ENCODE measurements at regions not wholly inside any gene's neighbourhood (a gene's known extent, or its start where the extent isn't known, plus 50 kb on each side); places are given as distances from the start of the nearest gene placed in this dataset.

DNA sequence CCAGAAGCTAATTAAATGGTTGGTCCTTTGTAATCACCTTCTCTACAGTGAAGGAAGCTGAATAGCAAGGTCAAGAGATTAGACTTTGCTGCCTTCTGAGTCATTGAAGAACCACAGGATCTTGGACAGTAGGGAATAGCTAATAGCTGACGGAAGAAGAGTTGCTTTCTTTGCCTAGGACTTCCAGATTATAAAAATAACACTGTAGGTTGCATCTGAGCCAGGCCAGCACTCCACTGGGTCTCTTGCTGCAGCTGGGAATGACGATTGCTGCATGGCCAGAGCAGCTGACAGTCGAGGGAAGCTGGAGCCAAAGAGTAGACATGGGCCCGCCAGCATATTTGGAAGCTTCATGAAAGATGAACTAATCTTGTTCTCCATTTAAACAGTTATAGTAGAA, 81.5 kb upstream of the KCNMB2 start:
- no peak for TF ChIP-seq CTCF (conservative IDR thresholded peaks at IDR 0.05; ENCODE audit: low read length)
- TF ChIP-seq EZH2phosphoT487 (IDR thresholded peaks at IDR 0.05; ENCODE audit: borderline replicate concordance), result no peak

Data from Loucy (cell line).